RWPE2 (cell line): ENCODE measurements at regions not wholly inside any gene's neighbourhood (a gene's known extent, or its start where the extent isn't known, plus 50 kb on each side); places are given as distances from the start of the nearest gene placed in this dataset.
A peak's percentile ranks its signal among the peaks of the same experiment; 100 is the strongest.

Experiments
- ATAC-seq: fragments of 200-7000 bp; cut with Tn5 transposase; 3 replicates; pipeline ENCODE4 v1.9.1; 2021; ENCODE audit warnings: low read depth
- DNase-seq: peaks from one replicate; pipeline ENCODE4 v3.0.0-alpha.2; 2020; ENCODE audit warnings: low spot score
- H3K27ac ChIP-seq: fragments of 450-650 bp; 2 replicates; pipeline ENCODE4 v1.5.1; 2017; ENCODE audit warnings: mild to moderate bottlenecking; ENCODE audit not compliant: poor library complexity, severe bottlenecking
- H3K27me3 ChIP-seq: fragments of 250-450 bp; sonication (Bioruptor Pico); 2 replicates; pipeline ENCODE4 v1.5.1; 2021; ENCODE audit warnings: mild to moderate bottlenecking, moderate library complexity; ENCODE audit not compliant: insufficient read depth, poor library complexity, severe bottlenecking
- H3K36me3 ChIP-seq: fragments of 250-450 bp; sonication (Bioruptor Pico); 2 replicates; pipeline ENCODE4 v1.5.1; 2020; ENCODE audit warnings: low read depth, mild to moderate bottlenecking, moderate library complexity
- H3K4me1 ChIP-seq: fragments of 250-450 bp; sonication (Bioruptor Pico); 2 replicates; pipeline ENCODE4 v1.5.1; 2021; ENCODE audit warnings: mild to moderate bottlenecking, moderate library complexity; ENCODE audit not compliant: insufficient read depth, poor library complexity, severe bottlenecking
- H3K4me3 ChIP-seq: fragments of 250-450 bp; sonication (Bioruptor Pico); 2 replicates; pipeline ENCODE4 v1.5.1; 2021; ENCODE audit warnings: mild to moderate bottlenecking, moderate library complexity; ENCODE audit not compliant: severe bottlenecking
- H3K9me3 ChIP-seq: fragments of 250-450 bp; sonication (Bioruptor Pico); 2 replicates; pipeline ENCODE4 v1.5.1; 2021; ENCODE audit warnings: mild to moderate bottlenecking, moderate library complexity; ENCODE audit not compliant: severe bottlenecking
- CTCF ChIP-seq: fragments of 450-650 bp; IDR thresholded peaks from one replicate; pipeline ENCODE4 v1.5.1; 2017; ENCODE audit warnings: mild to moderate bottlenecking, moderate library complexity; ENCODE audit not compliant: poor library complexity, severe bottlenecking

GRCh38 chr14:38121320-38122020, 86.2 kb upstream of the SSTR1 start:
- no peak for TF ChIP-seq CTCF
- H3K4me1 ChIP-seq: no peaks in the 10 kb centered on the region
- no peaks in the 10 kb centered on the region for H3K36me3 ChIP-seq

GRCh38 chr14:38122241-38122640, 85.5 kb upstream of the SSTR1 start:
- Histone ChIP-seq H3K27ac (no peak overlapping the region), H3K36me3 (no peaks in the 10 kb centered on the region), H3K4me3 (no peak overlapping the region), H3K27me3 (no peaks in the 10 kb centered on the region), H3K9me3 (no peaks in the 10 kb centered on the region), H3K4me1 (no peaks in the 10 kb centered on the region)
- ATAC-seq: peak; percentile 69
- no peak for DNase-seq
- no peak for TF ChIP-seq CTCF

More at GRCh38 chr14:38121320-38122020, 86.2 kb upstream of the SSTR1 start:
- no peaks in the 10 kb centered on the region for H3K27me3 ChIP-seq
- ATAC-seq (no peak), DNase-seq (no peak)
- no peak overlapping the region for H3K4me3 ChIP-seq
- no peaks in the 10 kb centered on the region for H3K9me3 ChIP-seq
- H3K27ac ChIP-seq: no peak overlapping the region

- DNase-seq (no peak), ATAC-seq (no peak)
- H3K27me3 ChIP-seq: no peaks in the 10 kb centered on the region
- H3K9me3 ChIP-seq: no peaks in the 10 kb centered on the region
- no peak for TF ChIP-seq CTCF
- no peak overlapping the region for H3K27ac ChIP-seq
- no peaks in the 10 kb centered on the region for H3K4me1 ChIP-seq
- no peak overlapping the region for H3K4me3 ChIP-seq
- H3K36me3 ChIP-seq: no peaks in the 10 kb centered on the region
These were observed 83.2 kb upstream of the SSTR1 start for GRCh38 chr14:38124506-38124905.

- no peaks in the 10 kb centered on the region for H3K9me3 ChIP-seq
These were observed 82.1 kb upstream of the SSTR1 start for GRCh38 chr14:38125481-38126037.

More at GRCh38 chr14:38125481-38126037, 82.1 kb upstream of the SSTR1 start:
- H3K4me1 ChIP-seq: no peaks in the 10 kb centered on the region
- no peak for TF ChIP-seq CTCF
- ATAC-seq (no peak), DNase-seq (no peak)
- no peak overlapping the region for H3K27ac ChIP-seq
- H3K36me3 ChIP-seq: no peaks in the 10 kb centered on the region
- no peak overlapping the region for H3K4me3 ChIP-seq
- H3K27me3 ChIP-seq: no peaks in the 10 kb centered on the region
